Immature natural killer cell (primary cell): ENCODE measurements at regions not wholly inside any gene's neighbourhood (a gene's known extent, or its start where the extent isn't known, plus 50 kb on each side); places are given as distances from the start of the nearest gene placed in this dataset.

ENCODE experiments used
- DNase-seq, 3 donors: peaks; one replicate each; pipeline ENCODE4 v3.0.0; 2022; ENCODE audit warnings: mixed read lengths in 1 of 3
- H3K27ac Mint-ChIP-seq, 6 donors: one replicate each; pipeline ENCODE4 v1.8.0; 2020; ENCODE audit warnings: mixed read lengths in 6 of 6, mild to moderate bottlenecking in 5 of 6, inconsistent platforms in 4 of 6, moderate library complexity in 3 of 6
- H3K27me3 Mint-ChIP-seq, 3 donors: one replicate each; pipeline ENCODE4 v1.8.0; 2020 to 2021; ENCODE audit warnings: low read depth in 3 of 3, mild to moderate bottlenecking in 3 of 3, mixed read lengths in 3 of 3, moderate library complexity in 3 of 3, inconsistent platforms in 1 of 3
- H3K36me3 Mint-ChIP-seq, 3 donors: one replicate each; pipeline ENCODE4 v1.8.0; 2020; ENCODE audit warnings: mixed read lengths in 3 of 3, inconsistent platforms in 2 of 3, mild to moderate bottlenecking in 2 of 3
- H3K4me1 Mint-ChIP-seq, 2 donors: one replicate each; pipeline ENCODE4 v1.8.0; 2020; ENCODE audit warnings: inconsistent platforms in 2 of 2, mild to moderate bottlenecking in 2 of 2, mixed read lengths in 2 of 2, moderate library complexity in 1 of 2
- H3K4me3 Mint-ChIP-seq, 5 donors: one replicate each; pipeline ENCODE4 v1.8.0; 2020; ENCODE audit warnings: mild to moderate bottlenecking in 5 of 5, mixed read lengths in 5 of 5, inconsistent platforms in 3 of 5, moderate library complexity in 3 of 5
- H3K9me3 Mint-ChIP-seq, 6 donors: one replicate each; pipeline ENCODE4 v1.8.0; 2020; ENCODE audit warnings: mild to moderate bottlenecking in 6 of 6, mixed read lengths in 6 of 6, inconsistent platforms in 4 of 6, moderate library complexity in 3 of 6

GRCh38 chr21:16033193-16033592, 303.4 kb downstream of the USP25 start:
- no peak overlapping the region for H3K4me3 Mint-ChIP-seq
- no peak overlapping the region for H3K27ac Mint-ChIP-seq
- peaks cover 0 to 4% (median 0%) of the 10 kb centered on the region in 6 donors for H3K9me3 Mint-ChIP-seq
- no peaks in the 10 kb centered on the region for H3K4me1 Mint-ChIP-seq
- no peaks in the 10 kb centered on the region for H3K36me3 Mint-ChIP-seq
- no peak for DNase-seq
- peaks cover 0 to 3% (median 0%) of the 10 kb centered on the region in 3 donors for H3K27me3 Mint-ChIP-seq

- no peak for DNase-seq
- peaks cover 0 to 4% (median 0%) of the 10 kb centered on the region in 6 donors for H3K9me3 Mint-ChIP-seq
- no peak overlapping the region for H3K4me3 Mint-ChIP-seq
- H3K27ac Mint-ChIP-seq = no peak overlapping the region
- H3K36me3 Mint-ChIP-seq = no peaks in the 10 kb centered on the region
- peaks cover 0 to 3% (median 0%) of the 10 kb centered on the region in 3 donors for H3K27me3 Mint-ChIP-seq
- H3K4me1 Mint-ChIP-seq = no peaks in the 10 kb centered on the region
Measured at GRCh38 chr21:16034446-16035190, 304.8 kb downstream of the USP25 start.

- Mint-ChIP-seq H3K9me3 (peaks cover 0 to 4% (median 2%) of the 10 kb centered on the region in 6 donors), H3K4me3 (no peak overlapping the region), H3K27ac (no peak overlapping the region), H3K27me3 (peaks cover 0 to 3% (median 0%) of the 10 kb centered on the region in 3 donors), H3K36me3 (no peaks in the 10 kb centered on the region), H3K4me1 (no peaks in the 10 kb centered on the region)
- no peak for DNase-seq
Measured at GRCh38 chr21:16037421-16037955, 307.7 kb downstream of the USP25 start.

GRCh38 chr21:16040601-16041000, 310.8 kb downstream of the USP25 start:
- Mint-ChIP-seq H3K27ac (no peak overlapping the region), H3K4me3 (no peak overlapping the region), H3K9me3 (peaks cover 0 to 4% (median 3%) of the 10 kb centered on the region in 6 donors), H3K4me1 (no peaks in the 10 kb centered on the region), H3K27me3 (peaks cover 0 to 3% (median 0%) of the 10 kb centered on the region in 3 donors), H3K36me3 (no peaks in the 10 kb centered on the region)
- no peak for DNase-seq

GRCh38 chr21:16044676-16045075, 314.9 kb downstream of the USP25 start:
- H3K4me3 Mint-ChIP-seq = no peak overlapping the region
- H3K9me3 Mint-ChIP-seq = peaks cover 0 to 11% (median 2%) of the 10 kb centered on the region in 6 donors
- no peaks in the 10 kb centered on the region for H3K36me3 Mint-ChIP-seq
- H3K27me3 Mint-ChIP-seq = peaks cover 0 to 2% (median 0%) of the 10 kb centered on the region in 3 donors
- no peaks in the 10 kb centered on the region for H3K4me1 Mint-ChIP-seq
- DNase-seq = no peak
- no peak overlapping the region for H3K27ac Mint-ChIP-seq

GRCh38 chr21:16046656-16047330, 317.0 kb downstream of the USP25 start:
- Mint-ChIP-seq H3K27me3 (peaks cover 0 to 2% (median 0%) of the 10 kb centered on the region in 3 donors), H3K36me3 (no peaks in the 10 kb centered on the region), H3K4me3 (no peak overlapping the region), H3K27ac (no peak overlapping the region), H3K9me3 (peaks cover 0 to 13% (median 0%) of the 10 kb centered on the region in 6 donors), H3K4me1 (no peaks in the 10 kb centered on the region)
- no peak for DNase-seq

GRCh38 chr21:16047904-16048303, 318.1 kb downstream of the USP25 start:
- Mint-ChIP-seq H3K27me3 (peaks cover 0 to 2% (median 0%) of the 10 kb centered on the region in 3 donors), H3K36me3 (no peaks in the 10 kb centered on the region), H3K4me1 (no peaks in the 10 kb centered on the region), H3K27ac (no peak overlapping the region), H3K4me3 (no peak overlapping the region), H3K9me3 (peaks cover 0 to 13% (median 0%) of the 10 kb centered on the region in 6 donors)
- no peak for DNase-seq

GRCh38 chr21:16055014-16055413, 325.2 kb downstream of the USP25 start:
- Mint-ChIP-seq H3K27me3 (no peaks in the 10 kb centered on the region), H3K4me3 (no peak overlapping the region), H3K36me3 (no peaks in the 10 kb centered on the region), H3K9me3 (peaks cover 0 to 6% (median 0%) of the 10 kb centered on the region in 6 donors), H3K27ac (no peak overlapping the region), H3K4me1 (no peaks in the 10 kb centered on the region)
- DNase-seq = no peak

GRCh38 chr21:16058896-16059295, 329.1 kb downstream of the USP25 start:
- Mint-ChIP-seq H3K4me3 (no peak overlapping the region), H3K36me3 (no peaks in the 10 kb centered on the region), H3K27ac (no peak overlapping the region), H3K27me3 (no peaks in the 10 kb centered on the region), H3K4me1 (no peaks in the 10 kb centered on the region), H3K9me3 (peaks cover 0 to 6% (median 0%) of the 10 kb centered on the region in 6 donors)
- no peak for DNase-seq

- Mint-ChIP-seq H3K9me3 (peaks cover 0 to 6% (median 0%) of the 10 kb centered on the region in 6 donors), H3K27ac (no peak overlapping the region), H3K4me1 (no peaks in the 10 kb centered on the region), H3K27me3 (no peaks in the 10 kb centered on the region), H3K4me3 (no peak overlapping the region), H3K36me3 (no peaks in the 10 kb centered on the region)
- DNase-seq = no peak
Measured at GRCh38 chr21:16059981-16060380, 330.2 kb downstream of the USP25 start.

GRCh38 chr21:16061194-16061593, 331.4 kb downstream of the USP25 start:
- Mint-ChIP-seq H3K9me3 (peaks cover 0 to 6% (median 0%) of the 10 kb centered on the region in 6 donors), H3K4me3 (no peak overlapping the region), H3K27ac (no peak overlapping the region), H3K27me3 (no peaks in the 10 kb centered on the region), H3K4me1 (no peaks in the 10 kb centered on the region), H3K36me3 (no peaks in the 10 kb centered on the region)
- DNase-seq = no peak

- Mint-ChIP-seq H3K36me3 (no peaks in the 10 kb centered on the region), H3K9me3 (peaks cover 0 to 4% (median 0%) of the 10 kb centered on the region in 6 donors), H3K27ac (no peak overlapping the region), H3K4me1 (no peaks in the 10 kb centered on the region), H3K4me3 (no peak overlapping the region), H3K27me3 (no peaks in the 10 kb centered on the region)
- DNase-seq = no peak
Measured at GRCh38 chr21:16069178-16070112, 339.7 kb downstream of the USP25 start.

GRCh38 chr21:16070207-16070651, 340.4 kb downstream of the USP25 start:
- H3K27ac Mint-ChIP-seq = no peak overlapping the region
- H3K4me1 Mint-ChIP-seq = no peaks in the 10 kb centered on the region
- H3K36me3 Mint-ChIP-seq = no peaks in the 10 kb centered on the region
- H3K9me3 Mint-ChIP-seq = peaks cover 0 to 4% (median 0%) of the 10 kb centered on the region in 6 donors
- no peaks in the 10 kb centered on the region for H3K27me3 Mint-ChIP-seq
- no peak overlapping the region for H3K4me3 Mint-ChIP-seq
- no peak for DNase-seq
